HepG2 (cell line): ENCODE measurements at regions not wholly inside any gene's neighbourhood (a gene's known extent, or its start where the extent isn't known, plus 50 kb on each side); places are given as distances from the start of the nearest gene placed in this dataset.

Experiments used
- CBX5 ChIP-seq: sonication (generic); formaldehyde crosslinking; IDR thresholded peaks from 2 replicates; pipeline ENCODE4 v1.4.0; 2020; ENCODE audit warnings: missing genetic modification reagents, borderline replicate concordance
- GATAD2A ChIP-seq: IDR thresholded peaks from 2 replicates; pipeline ENCODE4 v1.6.1; 2016
- HOXA5 ChIP-seq: sonication (generic); formaldehyde crosslinking; IDR thresholded peaks from 2 replicates; pipeline ENCODE4 v1.4.0; 2020; ENCODE audit warnings: missing genetic modification reagents
- MED1 ChIP-seq: sonication (generic); formaldehyde crosslinking; IDR thresholded peaks from 2 replicates; pipeline ENCODE4 v1.4.0; 2020; ENCODE audit warnings: missing genetic modification reagents
- MNT ChIP-seq: fragments of 450-650 bp; IDR thresholded peaks from 2 replicates; pipeline ENCODE4 v1.6.1; 2016
- PHF21A ChIP-seq: sonication (generic); formaldehyde crosslinking; IDR thresholded peaks from 2 replicates; pipeline ENCODE4 v1.5.0; 2020; ENCODE audit warnings: mild to moderate bottlenecking, missing genetic modification reagents
- POGZ ChIP-seq: sonication (generic); formaldehyde crosslinking; IDR thresholded peaks from 2 replicates; pipeline ENCODE4 v1.4.0; 2020; ENCODE audit warnings: mild to moderate bottlenecking, missing genetic modification reagents
- PRMT3 ChIP-seq: sonication (generic); formaldehyde crosslinking; IDR thresholded peaks from 2 replicates; pipeline ENCODE4 v1.8.1; 2022; ENCODE audit warnings: low read depth, mild to moderate bottlenecking, moderate library complexity, missing genetic modification reagents, borderline replicate concordance
- SMAD1 ChIP-seq: sonication (generic); formaldehyde crosslinking; IDR thresholded peaks from 2 replicates; pipeline ENCODE4 v1.4.0; 2020; ENCODE audit warnings: missing genetic modification reagents, low read depth, mild to moderate bottlenecking, borderline replicate concordance
- ZNF234 ChIP-seq: sonication (generic); formaldehyde crosslinking; conservative IDR thresholded peaks from 2 replicates; pipeline ENCODE4 v1.5.1; 2020; ENCODE audit warnings: mild to moderate bottlenecking, missing genetic modification reagents
- ZNF577 ChIP-seq: sonication (generic); formaldehyde crosslinking; IDR thresholded peaks from 2 replicates; pipeline ENCODE4 v1.4.0; 2020; ENCODE audit warnings: mild to moderate bottlenecking, low read depth, missing genetic modification reagents, borderline replicate concordance
- ZNF589 ChIP-seq: sonication (generic); formaldehyde crosslinking; conservative IDR thresholded peaks from 2 replicates; pipeline ENCODE4 v1.8.0; 2022; ENCODE audit warnings: mild to moderate bottlenecking, moderate library complexity, missing genetic modification reagents
- ZNF704 ChIP-seq: sonication (generic); formaldehyde crosslinking; IDR thresholded peaks from 2 replicates; pipeline ENCODE4 v1.8.1; 2023; ENCODE audit warnings: mild to moderate bottlenecking, inconsistent platforms, moderate library complexity, missing genetic modification reagents, borderline replicate concordance
- ZNF891 ChIP-seq: sonication (generic); formaldehyde crosslinking; IDR thresholded peaks from 2 replicates; pipeline ENCODE4 v1.5.0; 2020; ENCODE audit warnings: mild to moderate bottlenecking, missing genetic modification reagents
- TF ChIP-seq, protein P1 (sequence below): sonication (generic); formaldehyde crosslinking; IDR thresholded peaks from 2 replicates; pipeline ENCODE4 v1.4.0; 2020; ENCODE audit warnings: low read depth, missing genetic modification reagents
- TF ChIP-seq, protein P2 (sequence below): sonication (generic); formaldehyde crosslinking; conservative IDR thresholded peaks from 2 replicates; pipeline ENCODE4 v1.5.0; 2020; ENCODE audit warnings: missing genetic modification reagents
- TF ChIP-seq, protein P3 (sequence below): sonication (generic); formaldehyde crosslinking; IDR thresholded peaks from 2 replicates; pipeline ENCODE4 v1.4.0; 2020; ENCODE audit warnings: mild to moderate bottlenecking, low read depth, missing genetic modification reagents
- TF ChIP-seq, protein P4 (sequence below): sonication (generic); formaldehyde crosslinking; IDR thresholded peaks from 2 replicates; pipeline ENCODE4 v1.8.0; 2022; ENCODE audit warnings: missing genetic modification reagents, mild to moderate bottlenecking, borderline replicate concordance

- TF ChIP-seq, protein P1, sequence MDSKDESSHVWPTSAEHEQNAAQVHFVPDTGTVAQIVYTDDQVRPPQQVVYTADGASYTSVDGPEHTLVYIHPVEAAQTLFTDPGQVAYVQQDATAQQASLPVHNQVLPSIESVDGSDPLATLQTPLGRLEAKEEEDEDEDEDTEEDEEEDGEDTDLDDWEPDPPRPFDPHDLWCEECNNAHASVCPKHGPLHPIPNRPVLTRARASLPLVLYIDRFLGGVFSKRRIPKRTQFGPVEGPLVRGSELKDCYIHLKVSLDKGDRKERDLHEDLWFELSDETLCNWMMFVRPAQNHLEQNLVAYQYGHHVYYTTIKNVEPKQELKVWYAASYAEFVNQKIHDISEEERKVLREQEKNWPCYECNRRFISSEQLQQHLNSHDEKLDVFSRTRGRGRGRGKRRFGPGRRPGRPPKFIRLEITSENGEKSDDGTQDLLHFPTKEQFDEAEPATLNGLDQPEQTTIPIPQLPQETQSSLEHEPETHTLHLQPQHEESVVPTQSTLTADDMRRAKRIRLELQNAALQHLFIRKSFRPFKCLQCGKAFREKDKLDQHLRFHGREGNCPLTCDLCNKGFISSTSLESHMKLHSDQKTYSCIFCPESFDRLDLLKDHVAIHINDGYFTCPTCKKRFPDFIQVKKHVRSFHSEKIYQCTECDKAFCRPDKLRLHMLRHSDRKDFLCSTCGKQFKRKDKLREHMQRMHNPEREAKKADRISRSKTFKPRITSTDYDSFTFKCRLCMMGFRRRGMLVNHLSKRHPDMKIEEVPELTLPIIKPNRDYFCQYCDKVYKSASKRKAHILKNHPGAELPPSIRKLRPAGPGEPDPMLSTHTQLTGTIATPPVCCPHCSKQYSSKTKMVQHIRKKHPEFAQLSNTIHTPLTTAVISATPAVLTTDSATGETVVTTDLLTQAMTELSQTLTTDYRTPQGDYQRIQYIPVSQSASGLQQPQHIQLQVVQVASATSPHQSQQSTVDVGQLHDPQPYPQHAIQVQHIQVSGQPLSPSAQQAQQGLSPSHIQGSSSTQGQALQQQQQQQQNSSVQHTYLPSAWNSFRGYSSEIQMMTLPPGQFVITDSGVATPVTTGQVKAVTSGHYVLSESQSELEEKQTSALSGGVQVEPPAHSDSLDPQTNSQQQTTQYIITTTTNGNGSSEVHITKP (CRISPR knock-in tag): peak; percentile 68
- TF ChIP-seq ZNF577 (CRISPR knock-in tag) (no peak), MNT (peak; percentile 26; the same call in 1 of the 2 replicates), PRMT3 (peak; percentile 65; the same call in 1 of the 2 replicates), GATAD2A (CRISPR knock-in tag) (peak; percentile 100), ZNF704 (no peak), ZNF589 (peak; percentile 91; the same call in 1 of the 2 replicates), HOXA5 (CRISPR knock-in tag) (peak; percentile 95), MED1 (CRISPR knock-in tag) (peak; percentile 100), CBX5 (CRISPR knock-in tag) (peak; percentile 97), ZNF891 (no peak), PHF21A (peak; percentile 96), ZNF234 (no peak), SMAD1 (0 out of 2 replicates have a peak, but pooled peaks have one; percentile 69), POGZ (CRISPR knock-in tag) (peak; percentile 96)
- TF ChIP-seq, protein P2, sequence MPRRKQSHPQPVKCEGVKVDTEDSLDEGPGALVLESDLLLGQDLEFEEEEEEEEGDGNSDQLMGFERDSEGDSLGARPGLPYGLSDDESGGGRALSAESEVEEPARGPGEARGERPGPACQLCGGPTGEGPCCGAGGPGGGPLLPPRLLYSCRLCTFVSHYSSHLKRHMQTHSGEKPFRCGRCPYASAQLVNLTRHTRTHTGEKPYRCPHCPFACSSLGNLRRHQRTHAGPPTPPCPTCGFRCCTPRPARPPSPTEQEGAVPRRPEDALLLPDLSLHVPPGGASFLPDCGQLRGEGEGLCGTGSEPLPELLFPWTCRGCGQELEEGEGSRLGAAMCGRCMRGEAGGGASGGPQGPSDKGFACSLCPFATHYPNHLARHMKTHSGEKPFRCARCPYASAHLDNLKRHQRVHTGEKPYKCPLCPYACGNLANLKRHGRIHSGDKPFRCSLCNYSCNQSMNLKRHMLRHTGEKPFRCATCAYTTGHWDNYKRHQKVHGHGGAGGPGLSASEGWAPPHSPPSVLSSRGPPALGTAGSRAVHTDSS (CRISPR knock-in tag): no peak
- TF ChIP-seq, protein P3, sequence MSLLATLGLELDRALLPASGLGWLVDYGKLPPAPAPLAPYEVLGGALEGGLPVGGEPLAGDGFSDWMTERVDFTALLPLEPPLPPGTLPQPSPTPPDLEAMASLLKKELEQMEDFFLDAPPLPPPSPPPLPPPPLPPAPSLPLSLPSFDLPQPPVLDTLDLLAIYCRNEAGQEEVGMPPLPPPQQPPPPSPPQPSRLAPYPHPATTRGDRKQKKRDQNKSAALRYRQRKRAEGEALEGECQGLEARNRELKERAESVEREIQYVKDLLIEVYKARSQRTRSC (CRISPR knock-in tag): no peak
- TF ChIP-seq, protein P4, sequence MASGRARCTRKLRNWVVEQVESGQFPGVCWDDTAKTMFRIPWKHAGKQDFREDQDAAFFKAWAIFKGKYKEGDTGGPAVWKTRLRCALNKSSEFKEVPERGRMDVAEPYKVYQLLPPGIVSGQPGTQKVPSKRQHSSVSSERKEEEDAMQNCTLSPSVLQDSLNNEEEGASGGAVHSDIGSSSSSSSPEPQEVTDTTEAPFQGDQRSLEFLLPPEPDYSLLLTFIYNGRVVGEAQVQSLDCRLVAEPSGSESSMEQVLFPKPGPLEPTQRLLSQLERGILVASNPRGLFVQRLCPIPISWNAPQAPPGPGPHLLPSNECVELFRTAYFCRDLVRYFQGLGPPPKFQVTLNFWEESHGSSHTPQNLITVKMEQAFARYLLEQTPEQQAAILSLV (CRISPR knock-in tag): peak; percentile 77; the same call in 1 of the 2 replicates
Observed at GRCh38 chr2:101566632-101567228, 91.8 kb upstream of the RFX8 start (continued).
